ENCODE measurements at regions not wholly inside any gene's neighbourhood (a gene's known extent, or its start where the extent isn't known, plus 50 kb on each side); places are given as distances from the start of the nearest gene placed in this dataset.
"Not testable (repeated sequence)": the region's sequence is repeated elsewhere in the genome, so short reads cannot be mapped to it uniquely, and the experiment has no call there.

- not testable (repeated sequence) for TF ChIP-seq CTCF (conservative IDR thresholded peaks at IDR 0.05; ENCODE audit: low read length); EZH2phosphoT487 (IDR thresholded peaks at IDR 0.05; ENCODE audit: borderline replicate concordance)
Measured at GRCh38 chr17:30601984-30602383, 124.8 kb downstream of the GOSR1 start.

Measured in Loucy (cell line).